ENCODE measurements at regions not wholly inside any gene's neighbourhood (a gene's known extent, or its start where the extent isn't known, plus 50 kb on each side); places are given as distances from the start of the nearest gene placed in this dataset.

GRCh38 chr17:6352801-6353560, 81.9 kb downstream of the AIPL1 start:
- no peak for DNase-seq (ENCODE audit: extremely low read depth, low read depth)
- TF ChIP-seq CTCF (IDR thresholded peaks at IDR 0.05; ENCODE audit: low read depth, low read length): no peak

- DNase-seq (ENCODE audit: extremely low read depth, low read depth): no peak
- no peak for TF ChIP-seq CTCF (IDR thresholded peaks at IDR 0.05; ENCODE audit: low read depth, low read length)
Measured at GRCh38 chr17:6352016-6352415, 82.9 kb downstream of the AIPL1 start.

- DNase-seq (ENCODE audit: extremely low read depth, low read depth): no peak
- no peak for TF ChIP-seq CTCF (IDR thresholded peaks at IDR 0.05; ENCODE audit: low read depth, low read length)
Measured at GRCh38 chr17:6350806-6351205, 84.1 kb downstream of the AIPL1 start.

- no peak for TF ChIP-seq CTCF (IDR thresholded peaks at IDR 0.05; ENCODE audit: low read depth, low read length)
- no peak for DNase-seq (ENCODE audit: extremely low read depth, low read depth)
Measured at GRCh38 chr17:6348891-6349290, 86.0 kb downstream of the AIPL1 start.

GRCh38 chr17:6347776-6348175, 87.1 kb downstream of the AIPL1 start:
- DNase-seq (ENCODE audit: extremely low read depth, low read depth): no peak
- no peak for TF ChIP-seq CTCF (IDR thresholded peaks at IDR 0.05; ENCODE audit: low read depth, low read length)

- no peak for DNase-seq (ENCODE audit: extremely low read depth, low read depth)
- TF ChIP-seq CTCF (IDR thresholded peaks at IDR 0.05; ENCODE audit: low read depth, low read length): no peak
Measured at GRCh38 chr17:6346986-6347385, 87.9 kb downstream of the AIPL1 start.

GRCh38 chr17:6346156-6346786, 88.7 kb downstream of the AIPL1 start:
- TF ChIP-seq CTCF (IDR thresholded peaks at IDR 0.05; ENCODE audit: low read depth, low read length): no peak
- DNase-seq (ENCODE audit: extremely low read depth, low read depth): no peak

Measured in AG09319 (cell line).